Gastroesophageal sphincter (tissue), 3 donors: ENCODE measurements at regions not wholly inside any gene's neighbourhood (a gene's known extent, or its start where the extent isn't known, plus 50 kb on each side); places are given as distances from the start of the nearest gene placed in this dataset.
"Not testable (repeated sequence)": the region's sequence is repeated elsewhere in the genome, so short reads cannot be mapped to it uniquely, and the experiment has no call there.

Experiments
- CTCF ChIP-seq, 4 experiments: fragments of 200-600 bp in 2 of 4; fragments of 450-650 bp in 2 of 4; sonication (generic) in 1 of 4; IDR thresholded peaks; one replicate each; pipeline ENCODE4 v1.5.1; 2017 to 2019; ENCODE audit warnings: antibody characterized with exemption in 4 of 4, mild to moderate bottlenecking in 2 of 4, moderate library complexity in 2 of 4
- EP300 ChIP-seq: sonication (generic); formaldehyde crosslinking; IDR thresholded peaks from one replicate; pipeline ENCODE4 v1.6.1; 2017; ENCODE audit warnings: antibody characterized with exemption, mild to moderate bottlenecking
- POLR2A ChIP-seq, 2 donors: fragments of 450-650 bp; IDR thresholded peaks; one replicate each; pipeline ENCODE4 v1.6.1; 2017; ENCODE audit warnings: antibody characterized with exemption in 2 of 2, mild to moderate bottlenecking in 2 of 2, moderate library complexity in 1 of 2
- POLR2AphosphoS5 ChIP-seq: sonication (generic); formaldehyde crosslinking; IDR thresholded peaks from one replicate; pipeline ENCODE4 v1.6.1; 2017; ENCODE audit warnings: antibody characterized with exemption

GRCh38 chr16:73398604-73399003 lies 350.7 kb upstream of the ZFHX3 start:
- not testable (repeated sequence) for TF ChIP-seq CTCF (IDR thresholded peaks at IDR 0.05); POLR2A (IDR thresholded peaks at IDR 0.05); POLR2AphosphoS5; EP300
